ENCODE measurements at regions not wholly inside any gene's neighbourhood (a gene's known extent, or its start where the extent isn't known, plus 50 kb on each side); places are given as distances from the start of the nearest gene placed in this dataset.

DNA sequence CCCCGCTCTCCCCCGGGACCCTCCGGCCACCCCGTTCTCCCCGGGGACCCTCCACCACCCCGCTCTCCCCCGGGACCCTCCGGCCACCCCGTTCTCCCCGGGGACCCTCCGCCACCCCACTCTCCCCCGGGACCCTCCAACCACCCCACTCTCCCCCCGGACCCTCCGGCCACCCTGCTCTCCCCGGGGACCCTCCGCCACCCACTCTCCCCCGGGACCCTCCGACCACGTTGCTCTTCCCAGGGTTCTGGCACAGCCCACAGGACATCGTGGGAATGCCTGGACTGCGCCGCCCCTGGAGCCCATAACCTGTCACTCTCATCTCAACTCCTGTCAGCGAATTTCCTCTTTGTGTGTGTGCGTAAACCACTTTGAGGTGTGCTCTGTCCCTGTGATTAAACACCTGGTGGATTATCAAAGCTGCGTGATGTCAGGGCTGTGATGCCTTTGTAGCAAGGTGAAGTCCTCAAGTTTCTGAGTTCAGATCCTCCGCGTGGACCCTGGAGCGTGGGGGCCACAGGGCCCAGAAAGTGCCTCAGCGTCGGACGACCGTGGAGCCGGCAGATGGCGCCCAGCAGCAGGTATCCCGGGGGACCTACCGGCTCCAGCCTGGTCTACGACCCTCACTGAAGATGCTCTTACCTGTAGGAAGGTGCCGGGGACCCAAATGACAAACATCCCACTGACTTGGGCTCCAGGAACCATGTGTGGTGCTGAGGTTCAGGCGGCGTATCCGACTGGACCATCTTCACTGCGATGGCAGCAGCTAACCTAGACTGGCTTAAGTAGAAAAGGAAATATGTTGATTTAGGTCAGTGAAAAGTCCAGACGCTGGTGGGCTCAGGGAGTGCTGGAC, 63.2 kb upstream of the GALNT9 start:
- H3K36me3 ChIP-seq, result no peaks in the 10 kb centered on the region
- H3K4me1 ChIP-seq, result no peaks in the 10 kb centered on the region
- DNase-seq (ENCODE audit: low spot score in 2 of 2), result no peak
- H3K27ac ChIP-seq, result no peak overlapping the region
- WGBS, 2 donors, result 84 to 87% methylated on average over 25 to 29 of the region's 43 CpGs
- no peak overlapping the region for H3K4me3 ChIP-seq
- H3K27me3 ChIP-seq, result peaks cover 0 to 36% of the 10 kb centered on the region in 2 donors
- no peak for TF ChIP-seq EP300 (IDR thresholded peaks at IDR 0.05)
- TF ChIP-seq, protein P1, sequence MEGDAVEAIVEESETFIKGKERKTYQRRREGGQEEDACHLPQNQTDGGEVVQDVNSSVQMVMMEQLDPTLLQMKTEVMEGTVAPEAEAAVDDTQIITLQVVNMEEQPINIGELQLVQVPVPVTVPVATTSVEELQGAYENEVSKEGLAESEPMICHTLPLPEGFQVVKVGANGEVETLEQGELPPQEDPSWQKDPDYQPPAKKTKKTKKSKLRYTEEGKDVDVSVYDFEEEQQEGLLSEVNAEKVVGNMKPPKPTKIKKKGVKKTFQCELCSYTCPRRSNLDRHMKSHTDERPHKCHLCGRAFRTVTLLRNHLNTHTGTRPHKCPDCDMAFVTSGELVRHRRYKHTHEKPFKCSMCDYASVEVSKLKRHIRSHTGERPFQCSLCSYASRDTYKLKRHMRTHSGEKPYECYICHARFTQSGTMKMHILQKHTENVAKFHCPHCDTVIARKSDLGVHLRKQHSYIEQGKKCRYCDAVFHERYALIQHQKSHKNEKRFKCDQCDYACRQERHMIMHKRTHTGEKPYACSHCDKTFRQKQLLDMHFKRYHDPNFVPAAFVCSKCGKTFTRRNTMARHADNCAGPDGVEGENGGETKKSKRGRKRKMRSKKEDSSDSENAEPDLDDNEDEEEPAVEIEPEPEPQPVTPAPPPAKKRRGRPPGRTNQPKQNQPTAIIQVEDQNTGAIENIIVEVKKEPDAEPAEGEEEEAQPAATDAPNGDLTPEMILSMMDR (IDR thresholded peaks at IDR 0.05), result no peak
- TF ChIP-seq POLR2A (IDR thresholded peaks at IDR 0.05), result no peak
- H3K9me3 ChIP-seq, result no peaks in the 10 kb centered on the region

DNA sequence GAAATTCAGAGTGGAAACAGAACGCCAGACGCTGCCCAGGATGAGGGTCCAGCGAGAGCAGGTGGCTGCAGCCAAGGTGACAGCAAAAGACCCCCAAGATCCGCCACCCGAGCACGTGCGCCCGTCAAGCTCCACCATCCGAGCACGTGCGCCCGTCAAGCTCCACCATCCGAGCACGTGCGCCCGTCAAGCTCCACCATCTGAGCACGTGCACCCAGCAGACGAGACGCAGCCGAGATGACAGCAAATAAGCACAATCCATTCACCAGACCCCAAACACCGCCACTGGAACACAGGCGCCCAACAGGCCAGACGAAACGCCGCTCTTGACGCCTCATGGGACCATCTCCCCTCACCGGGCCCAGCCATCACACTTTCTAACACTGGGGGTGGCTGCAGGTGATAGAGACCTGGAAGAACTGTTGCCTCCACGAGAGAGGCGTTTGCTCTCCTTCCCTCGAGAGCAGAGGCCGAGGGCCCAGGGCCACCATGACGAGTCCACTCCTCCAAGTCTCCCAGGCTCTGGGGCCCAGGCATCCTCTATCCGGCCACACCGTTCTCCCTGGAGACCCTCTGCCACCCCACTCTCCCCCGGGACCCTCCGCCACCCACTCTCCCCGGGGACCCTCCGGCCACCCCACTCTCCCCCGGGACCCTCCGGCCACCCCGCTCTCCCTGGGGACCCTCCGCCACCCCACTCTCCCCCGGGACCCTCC, 62.1 kb upstream of the GALNT9 start:
- Histone ChIP-seq H3K4me3 (no peak overlapping the region), H3K36me3 (no peaks in the 10 kb centered on the region), H3K27ac (no peak overlapping the region), H3K9me3 (no peaks in the 10 kb centered on the region), H3K4me1 (no peaks in the 10 kb centered on the region), H3K27me3 (peaks cover 0 to 40% of the 10 kb centered on the region in 2 donors)
- WGBS, 2 donors, result 88 to 89% methylated on average over 43 of the region's 43 CpGs
- DNase-seq (ENCODE audit: low spot score in 2 of 2), result no peak
- no peak for TF ChIP-seq EP300 (IDR thresholded peaks at IDR 0.05)
- TF ChIP-seq, protein P1 (IDR thresholded peaks at IDR 0.05), result no peak
- TF ChIP-seq POLR2A (IDR thresholded peaks at IDR 0.05), result no peak

DNA sequence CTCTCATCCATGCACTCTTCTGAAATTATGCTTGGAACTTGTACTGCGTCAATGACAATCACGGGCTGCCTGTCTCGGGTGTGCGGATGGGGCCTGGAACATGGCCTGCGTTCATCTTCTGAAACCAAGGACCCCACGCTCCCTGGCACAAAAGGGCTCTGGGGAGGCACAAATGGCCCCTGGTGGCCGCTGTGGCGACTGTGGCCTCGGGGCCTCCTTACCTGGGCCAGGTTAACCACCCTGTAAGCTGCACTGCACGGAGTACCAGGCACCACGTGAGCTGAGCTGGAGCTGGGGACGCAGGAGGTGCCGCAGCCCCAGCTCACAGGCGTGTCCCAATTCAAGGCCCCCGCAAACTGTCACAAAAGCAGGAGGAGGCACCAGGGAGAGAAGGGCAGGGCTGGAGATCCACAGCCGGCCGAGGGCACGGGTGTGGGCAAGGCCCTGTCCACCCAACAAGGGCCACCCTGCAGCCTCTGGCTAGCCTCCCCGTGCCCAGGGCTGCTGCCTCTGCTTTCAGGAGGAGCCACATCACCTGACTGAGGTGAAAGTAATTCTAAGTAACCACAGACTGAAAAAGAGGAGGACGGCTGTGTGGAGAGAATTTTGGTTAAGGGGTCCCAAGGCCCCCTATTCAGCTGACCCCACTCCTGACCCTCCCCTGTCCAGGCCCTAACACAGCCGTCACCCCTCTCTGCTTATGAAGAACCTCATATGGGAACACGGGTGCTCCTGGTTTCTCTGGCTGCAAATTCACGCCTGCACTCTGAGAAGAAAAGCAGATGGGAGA, 61.1 kb upstream of the GALNT9 start:
- Histone ChIP-seq H3K36me3 (no peaks in the 10 kb centered on the region), H3K9me3 (no peaks in the 10 kb centered on the region), H3K27me3 (peaks cover 0 to 42% of the 10 kb centered on the region in 2 donors), H3K4me3 (no peak overlapping the region), H3K27ac (no peak overlapping the region), H3K4me1 (no peaks in the 10 kb centered on the region)
- no peak for DNase-seq (ENCODE audit: low spot score in 2 of 2)
- WGBS, 2 donors, result 80 to 81% methylated on average over 18 to 19 of the region's 23 CpGs
- TF ChIP-seq, protein P1 (IDR thresholded peaks at IDR 0.05), result no peak
- TF ChIP-seq POLR2A (IDR thresholded peaks at IDR 0.05), result no peak
- TF ChIP-seq EP300 (IDR thresholded peaks at IDR 0.05), result no peak

DNA sequence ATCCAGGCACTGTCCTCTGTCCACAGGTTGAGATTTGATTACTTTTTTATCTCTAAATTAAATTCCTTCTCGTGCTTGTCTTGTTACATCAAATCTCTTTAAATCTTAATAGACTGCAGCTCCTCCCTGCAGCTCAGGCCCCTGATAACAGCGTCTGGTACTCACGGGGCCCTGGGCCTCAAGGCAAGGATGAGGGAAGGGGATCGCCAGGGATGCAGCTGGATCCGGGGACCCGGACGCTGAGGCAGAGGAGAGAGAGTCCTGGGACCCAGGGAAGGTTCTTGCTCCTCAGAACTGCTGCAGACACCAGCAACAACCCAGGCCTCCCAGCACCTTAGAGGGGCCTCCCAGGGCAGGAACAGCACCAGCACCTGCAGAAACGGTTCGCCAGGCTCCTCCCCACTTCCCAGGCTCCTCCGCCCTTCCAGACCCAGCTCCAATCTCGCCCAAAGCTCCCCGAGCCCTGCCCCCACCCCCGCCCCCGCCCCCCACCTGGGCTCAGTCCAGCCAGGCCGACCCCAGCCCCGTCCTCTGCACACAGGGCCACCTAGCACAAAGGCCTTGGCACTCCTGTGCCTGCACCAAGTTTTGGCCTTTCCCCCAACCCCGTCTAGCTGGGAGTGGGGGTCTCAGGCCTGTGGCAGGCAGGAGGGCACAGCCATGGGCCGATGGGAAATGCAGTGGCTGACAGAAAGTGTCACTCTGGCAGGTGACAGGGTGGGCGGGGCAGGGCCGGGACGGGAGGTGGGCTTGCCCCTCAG, 60.3 kb upstream of the GALNT9 start:
- WGBS, 2 donors, result 33 to 40% methylated on average over 15 to 18 of the region's 21 CpGs
- H3K27me3 ChIP-seq, result peaks cover 0 to 49% of the 10 kb centered on the region in 2 donors

More for the DNA sequence above, 60.3 kb upstream of the GALNT9 start:
- H3K36me3 ChIP-seq, result no peaks in the 10 kb centered on the region
- H3K27ac ChIP-seq, result no peak overlapping the region
- no peak overlapping the region for H3K4me3 ChIP-seq
- no peaks in the 10 kb centered on the region for H3K4me1 ChIP-seq
- TF ChIP-seq, protein P1 (IDR thresholded peaks at IDR 0.05), result no peak
- TF ChIP-seq EP300 (IDR thresholded peaks at IDR 0.05) (no peak), POLR2A (IDR thresholded peaks at IDR 0.05) (no peak)
- DNase-seq (ENCODE audit: low spot score in 2 of 2), result no peak
- no peaks in the 10 kb centered on the region for H3K9me3 ChIP-seq
